ENCODE measurements at regions not wholly inside any gene's neighbourhood (a gene's known extent, or its start where the extent isn't known, plus 50 kb on each side); places are given as distances from the start of the nearest gene placed in this dataset.

GRCh38 chr1:112262316-112262715 lies 133.7 kb upstream of the CTTNBP2NL start:
- Histone ChIP-seq H3K36me3 (ENCODE audit: control insufficient read depth in 2 of 2, insufficient read depth in 2 of 2, low read length in 1 of 2) (no peaks in the 10 kb centered on the region), H3K79me2 (ENCODE audit: control insufficient read depth, insufficient read depth, low read length) (no peaks in the 10 kb centered on the region), H3K27me3 (replicated peaks in 1 of 2; ENCODE audit: control insufficient read depth in 2 of 2, insufficient read depth in 2 of 2, low read length in 1 of 2) (no peaks in the 10 kb centered on the region; a peak in 1 of 4 replicates), H4K20me1 (ENCODE audit: control insufficient read depth, insufficient read depth) (no peaks in the 10 kb centered on the region), H3K4me2 (ENCODE audit: control insufficient read depth, insufficient read depth) (no peak overlapping the region), H3K4me3 (no peak overlapping the region), H3K9me3 (replicated peaks; ENCODE audit: control insufficient read depth, insufficient read depth, low read length) (no peaks in the 10 kb centered on the region), H2AFZ (ENCODE audit: control insufficient read depth, low read depth, low read length) (no peak overlapping the region), H3K4me1 (ENCODE audit: control insufficient read depth, insufficient read depth, low read length) (no peaks in the 10 kb centered on the region), H3K27ac (ENCODE audit: control insufficient read depth, insufficient read depth) (no peak overlapping the region), H3K9ac (ENCODE audit: control insufficient read depth, insufficient read depth, low read length) (no peak overlapping the region)
- no peak for DNase-seq (ENCODE audit: low read depth, low spot score)
- ATAC-seq = no peak
- in situ Hi-C loops (cut with MboI) = no loop called here
- TF ChIP-seq MYB (IDR thresholded peaks at IDR 0.05; ENCODE audit: borderline replicate concordance, low read depth, low read length) (no peak), NRF1 (conservative IDR thresholded peaks at IDR 0.05; ENCODE audit: low read depth, low read length) (no peak)
- ChIA-PET POLR2A (no interaction called here), CTCF (no interaction called here), RAD21 (ENCODE audit: unreplicated experiment) (no interaction called here), SMC1A (ENCODE audit: uncharacterized antibody, unreplicated experiment) (no interaction called here)
- 49% methylated on average over 2 of the region's 2 CpGs for WGBS (ENCODE audit: insufficient coverage, insufficient replicate concordance, low lambda C conversion rate, missing lambda C conversion rate)
- no peak for FAIRE-seq
- no TSS peak for BruUV-seq (replicated peaks)
- intact Hi-C loops (cut with micrococcal nuclease; ENCODE audit: unreplicated experiment) = no loop called here

GRCh38 chr1:112263042-112263441 lies 133.0 kb upstream of the CTTNBP2NL start:
- FAIRE-seq (no peak), DNase-seq (ENCODE audit: low read depth, low spot score) (no peak), ATAC-seq (no peak)
- in situ Hi-C loops (cut with MboI) (no loop called here), intact Hi-C loops (cut with micrococcal nuclease; ENCODE audit: unreplicated experiment) (no loop called here)
- H3K9ac ChIP-seq (ENCODE audit: control insufficient read depth, insufficient read depth, low read length) = no peak overlapping the region
- WGBS (ENCODE audit: insufficient coverage, insufficient replicate concordance, low lambda C conversion rate, missing lambda C conversion rate) = 74% methylated on average over 6 of the region's 6 CpGs
- no peak overlapping the region for H2AFZ ChIP-seq (ENCODE audit: control insufficient read depth, low read depth, low read length)
- H4K20me1 ChIP-seq (ENCODE audit: control insufficient read depth, insufficient read depth) = no peaks in the 10 kb centered on the region
- H3K27ac ChIP-seq (ENCODE audit: control insufficient read depth, insufficient read depth) = no peak overlapping the region
- H3K36me3 ChIP-seq (ENCODE audit: control insufficient read depth in 2 of 2, insufficient read depth in 2 of 2, low read length in 1 of 2) = no peaks in the 10 kb centered on the region
- CTCF ChIA-PET = no interaction called here
- no peaks in the 10 kb centered on the region; a peak in 1 of 4 replicates for H3K27me3 ChIP-seq (replicated peaks in 1 of 2; ENCODE audit: control insufficient read depth in 2 of 2, insufficient read depth in 2 of 2, low read length in 1 of 2)
- no TSS peak for BruUV-seq (replicated peaks)
- SMC1A ChIA-PET (ENCODE audit: uncharacterized antibody, unreplicated experiment) = interaction anchor here (0.7 kb wide), 1 partner anchor 21 kb away, joined by 3 read pairs; no protein-coding TSS in a partner anchor
- H3K4me1 ChIP-seq (ENCODE audit: control insufficient read depth, insufficient read depth, low read length) = no peaks in the 10 kb centered on the region
- POLR2A ChIA-PET = no interaction called here
- H3K4me3 ChIP-seq = no peak overlapping the region
- no peaks in the 10 kb centered on the region for H3K79me2 ChIP-seq (ENCODE audit: control insufficient read depth, insufficient read depth, low read length)
- H3K4me2 ChIP-seq (ENCODE audit: control insufficient read depth, insufficient read depth) = no peak overlapping the region
- RAD21 ChIA-PET (ENCODE audit: unreplicated experiment) = no interaction called here
- H3K9me3 ChIP-seq (replicated peaks; ENCODE audit: control insufficient read depth, insufficient read depth, low read length) = no peaks in the 10 kb centered on the region
- TF ChIP-seq ZBED1 (IDR thresholded peaks at IDR 0.05; ENCODE audit: borderline replicate concordance) = no peak
- TF ChIP-seq POU2F2 (IDR thresholded peaks at IDR 0.05; ENCODE audit: borderline replicate concordance, low read depth, low read length) = no peak
- TF ChIP-seq BMI1 (IDR thresholded peaks at IDR 0.05; ENCODE audit: borderline replicate concordance) = no peak
- no peak for TF ChIP-seq KDM1A (IDR thresholded peaks at IDR 0.05; ENCODE audit: borderline replicate concordance)
- TF ChIP-seq RELB (IDR thresholded peaks at IDR 0.05; ENCODE audit: low read depth) = no peak
- TF ChIP-seq KAT2A (conservative IDR thresholded peaks at IDR 0.05; ENCODE audit: control insufficient read depth, low read depth, low read length) = no peak
- no peak for TF ChIP-seq ZZZ3 (IDR thresholded peaks at IDR 0.05; ENCODE audit: control insufficient read depth, insufficient read length, low read depth)
- no peak for TF ChIP-seq BRCA1 (IDR thresholded peaks at IDR 0.05; ENCODE audit: low read depth, low read length)
- TF ChIP-seq JUND (IDR thresholded peaks at IDR 0.05; ENCODE audit: low read depth, low read length) = no peak
- TF ChIP-seq NFIC (IDR thresholded peaks at IDR 0.05; ENCODE audit: low read depth, low read length) = no peak
- no peak for TF ChIP-seq CBX3 (IDR thresholded peaks at IDR 0.05; ENCODE audit: borderline replicate concordance, low read depth)
- TF ChIP-seq HSF1 (IDR thresholded peaks at IDR 0.05; ENCODE audit: low read depth, low read length) = no peak
- no peak for TF ChIP-seq FOXM1 (IDR thresholded peaks at IDR 0.05; ENCODE audit: low read depth, low read length)

All from GM12878 (cell line).